HepG2 (cell line): ENCODE measurements at regions not wholly inside any gene's neighbourhood (a gene's known extent, or its start where the extent isn't known, plus 50 kb on each side); places are given as distances from the start of the nearest gene placed in this dataset.

Source experiments
- ATAC-seq: fragments of 200-7000 bp; cut with Tn5 transposase; 3 replicates; pipeline ENCODE4 v1.9.1; 2020; ENCODE audit warnings: mild to moderate bottlenecking, moderate library complexity
- BruUV-seq: library from RNA; stranded (reverse); fragments of 400-500 nt; replicated peaks from 2 replicates; lab custom pipeline; 2021; lab: Mats Ljungman, UMichigan
- CTCF ChIA-PET: fragments of 300-600 bp; formaldehyde crosslinking; extraction: SDS; loops from one replicate; lab custom pipeline; 2021; ENCODE audit warnings: low total read pairs, inconsistent platforms, low intra/inter-chr PET ratio; lab: Yijun Ruan, JAX
- POLR2A ChIA-PET: fragments of 350-600 bp; sonication (Branson Sonifier 250); formaldehyde crosslinking; loops from one replicate; lab custom pipeline; 2020; ENCODE audit warnings: antibody characterized with exemption, inconsistent platforms; lab: Yijun Ruan, JAX
- DNase-seq: peaks from one replicate; pipeline ENCODE4 v3.0.0-alpha.2; 2015; ENCODE audit warnings: low spot score
- FAIRE-seq: peaks from 3 replicates; lab custom pipeline; 2011; peaks lifted over from hg19 to GRCh38; lab: Jason Lieb, UNC
- H2AFZ ChIP-seq: one replicate; pipeline ENCODE4 v1.6.1; 2011; ENCODE audit warnings: low read length, inconsistent platforms
- H3K27ac ChIP-seq: fragments of 300-600 bp; 3 replicates; pipeline ENCODE4 v1.8.0; 2011; ENCODE audit warnings: mixed run types, mild to moderate bottlenecking, mixed read lengths, low read length, inconsistent platforms; ENCODE audit not compliant: insufficient read depth; ENCODE audit errors: extremely low read length
- H3K27me3 ChIP-seq, 2 experiments: fragments of 200-600 bp in 1 of 2; 2 replicates in 1 of 2; 3 replicates in 1 of 2; pipeline versions ENCODE4 v1.6.0 to v1.8.0; 2011; ENCODE audit warnings: low read length in 2 of 2, mild to moderate bottlenecking in 2 of 2, moderate library complexity in 2 of 2, inconsistent platforms in 1 of 2; ENCODE audit not compliant: insufficient read depth in 2 of 2, control insufficient read depth in 1 of 2
- H3K36me3 ChIP-seq, 2 experiments: fragments of 200-600 bp in 1 of 2; replicated peaks in 1 of 2; 2 replicates in 1 of 2; 3 replicates in 1 of 2; pipeline versions ENCODE4 v1.5.1 to v1.8.0; 2011; ENCODE audit warnings: low read length in 2 of 2, inconsistent platforms in 1 of 2; ENCODE audit not compliant: insufficient read depth in 2 of 2, control insufficient read depth in 1 of 2
- H3K4me1 ChIP-seq: 2 replicates; pipeline ENCODE4 v1.5.1; 2012; ENCODE audit warnings: low read length, inconsistent platforms; ENCODE audit not compliant: insufficient read depth
- H3K4me2 ChIP-seq: 2 replicates; pipeline ENCODE4 v1.6.0; 2011; ENCODE audit warnings: low read depth, low read length, inconsistent platforms
- H3K4me3 ChIP-seq, 3 experiments: fragments of 200-600 bp in 1 of 3; sonication (generic), shearing (Covaris generic) in 1 of 3; replicated peaks in 1 of 3; 2 replicates each; pipeline ENCODE4 v1.5.1; 2011 to 2016; ENCODE audit warnings: low read length in 3 of 3, inconsistent platforms in 2 of 3, low read depth in 2 of 3, mild to moderate bottlenecking in 2 of 3, control low read depth in 1 of 3, mixed read lengths in 1 of 3; ENCODE audit not compliant: insufficient read depth in 1 of 3
- H3K79me2 ChIP-seq: one replicate; pipeline ENCODE4 v1.6.1; 2011; ENCODE audit warnings: low read length, inconsistent platforms; ENCODE audit not compliant: insufficient read depth
- H3K9ac ChIP-seq: 2 replicates; pipeline ENCODE4 v1.6.0; 2011; ENCODE audit warnings: mild to moderate bottlenecking, low read depth, low read length, inconsistent platforms; ENCODE audit not compliant: insufficient read depth
- H3K9me3 ChIP-seq: 2 replicates; pipeline ENCODE4 v1.5.1; 2012; ENCODE audit warnings: mild to moderate bottlenecking, low read length
- H4K20me1 ChIP-seq: 2 replicates; pipeline ENCODE4 v1.6.0; 2011; ENCODE audit warnings: inconsistent platforms, mild to moderate bottlenecking, low read length, moderate library complexity; ENCODE audit not compliant: insufficient read depth
- BHLHE40 ChIP-seq: IDR thresholded peaks from 2 replicates; pipeline ENCODE4 v1.6.1; 2011; ENCODE audit warnings: low read length, improper control_type of control experiment
- ELF3 ChIP-seq: IDR thresholded peaks from 2 replicates; pipeline ENCODE4 v1.6.1; 2016; ENCODE audit warnings: missing genetic modification reagents, missing compliant biosample characterization
- FOSL1 ChIP-seq: sonication (generic); formaldehyde crosslinking; IDR thresholded peaks from 2 replicates; pipeline ENCODE4 v1.9.0; 2021; ENCODE audit warnings: missing genetic modification reagents, borderline replicate concordance
- MIER2 ChIP-seq: IDR thresholded peaks from 2 replicates; pipeline ENCODE4 v1.6.1; 2016; ENCODE audit warnings: missing biosample characterization, missing genetic modification reagents
- NRL ChIP-seq: sonication (generic); formaldehyde crosslinking; IDR thresholded peaks from 2 replicates; pipeline ENCODE4 v1.5.0; 2020; ENCODE audit warnings: missing genetic modification reagents, mild to moderate bottlenecking, moderate library complexity, borderline replicate concordance
- RFX1 ChIP-seq: fragments of 450-650 bp; IDR thresholded peaks from 2 replicates; pipeline ENCODE4 v1.6.1; 2017
- SCMH1 ChIP-seq: sonication (generic); formaldehyde crosslinking; IDR thresholded peaks from 2 replicates; pipeline ENCODE4 v1.9.0; 2021; ENCODE audit warnings: missing genetic modification reagents, mild to moderate bottlenecking, borderline replicate concordance
- STAT5B ChIP-seq: sonication (generic); formaldehyde crosslinking; IDR thresholded peaks from 2 replicates; pipeline ENCODE4 v1.4.0; 2020; ENCODE audit warnings: missing genetic modification reagents
- ZIK1 ChIP-seq: sonication (generic); formaldehyde crosslinking; IDR thresholded peaks from 2 replicates; pipeline ENCODE4 v1.5.0; 2020; ENCODE audit warnings: mild to moderate bottlenecking, low read depth, missing genetic modification reagents, borderline replicate concordance
- ZNF207 ChIP-seq: fragments of 450-650 bp; IDR thresholded peaks from 2 replicates; pipeline ENCODE4 v1.6.1; 2016; ENCODE audit warnings: antibody characterized with exemption, borderline replicate concordance
- ZNF263 ChIP-seq: sonication (generic); formaldehyde crosslinking; IDR thresholded peaks from 2 replicates; pipeline ENCODE4 v1.4.0; 2020; ENCODE audit warnings: missing genetic modification reagents
- ZNF335 ChIP-seq: sonication (generic); formaldehyde crosslinking; IDR thresholded peaks from 2 replicates; pipeline ENCODE4 v1.4.0; 2020; ENCODE audit warnings: missing genetic modification reagents
- ZNF510 ChIP-seq: sonication (generic); formaldehyde crosslinking; IDR thresholded peaks from 2 replicates; pipeline ENCODE4 v1.4.0; 2020; ENCODE audit warnings: low read depth, mild to moderate bottlenecking, missing genetic modification reagents
- ZNF609 ChIP-seq: sonication (generic); formaldehyde crosslinking; IDR thresholded peaks from 2 replicates; pipeline ENCODE4 v1.4.0; 2020; ENCODE audit warnings: mild to moderate bottlenecking, missing genetic modification reagents, borderline replicate concordance
- ZNF614 ChIP-seq: IDR thresholded peaks from 2 replicates; pipeline ENCODE4 v1.6.1; 2018; ENCODE audit warnings: missing biosample characterization, missing genetic modification reagents, inconsistent platforms, borderline replicate concordance
- ZNF740 ChIP-seq: sonication (generic); formaldehyde crosslinking; IDR thresholded peaks from 2 replicates; pipeline ENCODE4 v1.4.0; 2020; ENCODE audit warnings: missing genetic modification reagents
- WGBS: methylation state at CpG from one replicate; pipeline ENCODE4 v1.1.6; 2017; ENCODE audit warnings: low lambda C conversion rate; 5-methylcytosine and 5-hydroxymethylcytosine counted together
- in situ Hi-C: cut with HindIII; loops from 2 replicates; pipeline ENCODE4 v1.10.0; 2017; ENCODE audit warnings: low pct_unique_long_range_greater_than_20kb; ENCODE audit not compliant: extremely low pct_ligation_motif_present
- intact Hi-C: fragments of 100-400 bp; cut with micrococcal nuclease; formaldehyde crosslinking; loops from one replicate; pipeline ENCODE4 v1.10.0; 2022; ENCODE audit not compliant: unreplicated experiment

- Histone ChIP-seq H3K4me1 (no peaks in the 10 kb centered on the region), H3K27me3 (no peaks in the 10 kb centered on the region), H2AFZ (no peak overlapping the region), H3K9me3 (no peaks in the 10 kb centered on the region), H3K27ac (no peak overlapping the region), H3K4me2 (no peak overlapping the region), H3K36me3 (no peaks in the 10 kb centered on the region), H4K20me1 (no peaks in the 10 kb centered on the region), H3K79me2 (no peaks in the 10 kb centered on the region), H3K4me3 (no peak overlapping the region), H3K9ac (no peak overlapping the region)
- ATAC-seq (no peak), FAIRE-seq (no peak), DNase-seq (no peak)
- TF ChIP-seq ZNF263 = no peak
- no peak for TF ChIP-seq SCMH1
- TF ChIP-seq ZNF740 (CRISPR knock-in tag) = no peak
- POLR2A ChIA-PET = no interaction called here
- 14% methylated on average over 10 of the region's 10 CpGs for WGBS
- BruUV-seq = no TSS peak
- CTCF ChIA-PET = no interaction called here
- intact Hi-C loops = no loop called here
- in situ Hi-C loops = no loop called here
Observed at GRCh38 chr10:121262774-121263430, 335.3 kb downstream of the FGFR2 start.

- Histone ChIP-seq H3K9me3 (no peaks in the 10 kb centered on the region), H2AFZ (no peak overlapping the region), H3K27ac (no peak overlapping the region), H3K4me2 (no peak overlapping the region), H3K27me3 (no peaks in the 10 kb centered on the region), H4K20me1 (no peaks in the 10 kb centered on the region), H3K9ac (no peak overlapping the region), H3K4me1 (no peaks in the 10 kb centered on the region), H3K79me2 (no peaks in the 10 kb centered on the region), H3K4me3 (no peak overlapping the region), H3K36me3 (no peaks in the 10 kb centered on the region)
- ChIA-PET POLR2A (no interaction called here), CTCF (no interaction called here)
- in situ Hi-C loops (no loop called here), intact Hi-C loops (no loop called here)
- no peak for ATAC-seq
- 31% methylated on average over 6 of the region's 6 CpGs for WGBS
- FAIRE-seq = no peak
- no TSS peak for BruUV-seq
- DNase-seq = no peak
- no peak for TF ChIP-seq NRL (CRISPR knock-in tag)
- TF ChIP-seq RFX1 = no peak
- no peak for TF ChIP-seq ZIK1
- TF ChIP-seq BHLHE40 = no peak
- TF ChIP-seq ZNF335 (CRISPR knock-in tag) = no peak
- no peak for TF ChIP-seq STAT5B (CRISPR knock-in tag)
- TF ChIP-seq ZNF207 = no peak
- no peak for TF ChIP-seq ZNF609 (CRISPR knock-in tag)
- no peak for TF ChIP-seq ZNF510 (CRISPR knock-in tag)
- no peak for TF ChIP-seq ELF3 (CRISPR knock-in tag)
- TF ChIP-seq MIER2 (CRISPR knock-in tag) = no peak
- no peak for TF ChIP-seq ZNF614 (CRISPR knock-in tag)
- no peak for TF ChIP-seq FOSL1 (CRISPR knock-in tag)
Observed at GRCh38 chr10:121263431-121263783, 334.8 kb downstream of the FGFR2 start.
